ENCODE measurements at regions not wholly inside any gene's neighbourhood (a gene's known extent, or its start where the extent isn't known, plus 50 kb on each side); places are given as distances from the start of the nearest gene placed in this dataset.
A peak's percentile ranks its signal among the peaks of the same experiment; 100 is the strongest.

- TF ChIP-seq PBX3 (IDR thresholded peaks at IDR 0.05; ENCODE audit: insufficient replicate concordance, low read depth, low read length), result no peak
- no peak for TF ChIP-seq STAT3 (IDR thresholded peaks at IDR 0.05; ENCODE audit: low read depth, low read length)
- 0 out of 2 replicates have a peak, but pooled peaks have one; percentile 25 for TF ChIP-seq NBN (IDR thresholded peaks at IDR 0.05)
- TF ChIP-seq LARP7 (IDR thresholded peaks at IDR 0.05), result no peak
- no peak for TF ChIP-seq NR2C1 (IDR thresholded peaks at IDR 0.05)
- peak; percentile 32; the same call in 1 of the 2 replicates for TF ChIP-seq MTA2 (IDR thresholded peaks at IDR 0.05; ENCODE audit: low read depth)
- TF ChIP-seq ZNF384 (IDR thresholded peaks at IDR 0.05; ENCODE audit: borderline replicate concordance, low read depth, low read length), result peak; percentile 56; the same call in 1 of the 2 replicates
These were observed 119.5 kb downstream of the IRF8 start (continued) for GRCh38 chr16:86018487-86018886.

GRCh38 chr16:86018941-86019340 is 120.0 kb downstream of the IRF8 start:
- Histone ChIP-seq H4K20me1 (ENCODE audit: control insufficient read depth, insufficient read depth) (no peaks in the 10 kb centered on the region), H3K27ac (ENCODE audit: control insufficient read depth, insufficient read depth) (no peak overlapping the region), H3K27me3 (replicated peaks in 1 of 2; ENCODE audit: control insufficient read depth in 2 of 2, insufficient read depth in 2 of 2, low read length in 1 of 2) (no peaks in the 10 kb centered on the region), H3K4me3 (no peak overlapping the region), H3K4me2 (ENCODE audit: control insufficient read depth, insufficient read depth) (no peak overlapping the region), H3K9me3 (replicated peaks; ENCODE audit: control insufficient read depth, insufficient read depth, low read length) (peaks cover 16% of the 10 kb centered on the region; the same call in 2 of the 3 replicates), H3K36me3 (ENCODE audit: control insufficient read depth in 2 of 2, insufficient read depth in 2 of 2, low read length in 1 of 2) (no peaks in the 10 kb centered on the region), H3K4me1 (ENCODE audit: control insufficient read depth, insufficient read depth, low read length) (peaks cover 7% of the 10 kb centered on the region), H3K79me2 (ENCODE audit: control insufficient read depth, insufficient read depth, low read length) (no peaks in the 10 kb centered on the region), H2AFZ (ENCODE audit: control insufficient read depth, low read depth, low read length) (no peak overlapping the region), H3K9ac (ENCODE audit: control insufficient read depth, insufficient read depth, low read length) (no peak overlapping the region)
- no peak for ATAC-seq
- CTCF ChIA-PET, result interaction anchor here (17.2 kb wide), 1 partner anchor 197 kb away, joined by 345 read pairs; no protein-coding TSS in a partner anchor
- POLR2A ChIA-PET, result no interaction called here
- in situ Hi-C loops (cut with MboI) (loop anchor here (5.0 to 10.0 kb wide), 2 partner anchors 114 to 197 kb away; no protein-coding TSS in a partner anchor), intact Hi-C loops (cut with micrococcal nuclease; ENCODE audit: unreplicated experiment) (loop anchor here (5.0 kb wide), 1 partner anchor 42 kb away; no protein-coding TSS in a partner anchor)
- SMC1A ChIA-PET (ENCODE audit: uncharacterized antibody, unreplicated experiment), result interaction anchor here (16.1 kb wide), 1 partner anchor 197 kb away, joined by 229 read pairs; no protein-coding TSS in a partner anchor
- WGBS (ENCODE audit: insufficient coverage, insufficient replicate concordance, low lambda C conversion rate, missing lambda C conversion rate), result 67% methylated on average over 8 of the region's 8 CpGs
- TF ChIP-seq SKIL (IDR thresholded peaks at IDR 0.05; ENCODE audit: low read depth, poor library complexity, severe bottlenecking), result no peak
- 0 out of 2 replicates have a peak, but pooled peaks have one; percentile 10 for TF ChIP-seq MTA2 (IDR thresholded peaks at IDR 0.05; ENCODE audit: low read depth)
- TF ChIP-seq MEF2B (IDR thresholded peaks at IDR 0.05; ENCODE audit: partially characterized antibody, poor library complexity, severe bottlenecking), result peak; percentile 0
- no peak for FAIRE-seq
- DNase-seq (ENCODE audit: low read depth, low spot score), result no peak
- no TSS peak for BruUV-seq (replicated peaks)
- RAD21 ChIA-PET (ENCODE audit: unreplicated experiment), result interaction anchor here (12.2 kb wide), 1 partner anchor 30 kb away, joined by 157 read pairs; no protein-coding TSS in a partner anchor

All from GM12878 (cell line).